A673 (cell line): ENCODE measurements at regions not wholly inside any gene's neighbourhood (a gene's known extent, or its start where the extent isn't known, plus 50 kb on each side); places are given as distances from the start of the nearest gene placed in this dataset.

Experiments used
- CTCF ChIP-seq: fragments of 300-800, 200-600 bp; sonication (generic); conservative IDR thresholded peaks from 2 replicates; pipeline ENCODE4 v1.5.1; 2017; ENCODE audit warnings: low read depth, mild to moderate bottlenecking, antibody characterized with exemption, low read length, moderate library complexity, mixed read lengths
- EZH2 ChIP-seq: fragments of 200-600 bp; sonication (generic); IDR thresholded peaks from 2 replicates; pipeline ENCODE4 v1.6.1; 2017; ENCODE audit warnings: borderline replicate concordance, low read depth, mild to moderate bottlenecking, mixed read lengths, antibody characterized with exemption, low read length; ENCODE audit not compliant: poor library complexity, severe bottlenecking

- TF ChIP-seq CTCF (no peak), EZH2 (no peak)
These were observed 161.1 kb upstream of the ANKRD28 start for GRCh38 chr3:15958692-15959433.
